GM21515 (cell line): ENCODE measurements at regions not wholly inside any gene's neighbourhood (a gene's known extent, or its start where the extent isn't known, plus 50 kb on each side); places are given as distances from the start of the nearest gene placed in this dataset.

Source experiments
- ATAC-seq: cut with Tn5 transposase; IDR thresholded peaks from one replicate; pipeline ENCODE4 v1.9.1; 2021; ENCODE audit not compliant: unreplicated experiment

- ATAC-seq: no peak
Measured at GRCh38 chr2:111633189-111633588, 250.8 kb downstream of the ANAPC1 start.

GRCh38 chr2:111633643-111634042 lies 250.3 kb downstream of the ANAPC1 start:
- no peak for ATAC-seq

GRCh38 chr2:111634050-111634794 lies 249.8 kb downstream of the ANAPC1 start:
- no peak for ATAC-seq

GRCh38 chr2:111634995-111635538 lies 248.9 kb downstream of the ANAPC1 start:
- ATAC-seq: no peak

- no peak for ATAC-seq
Measured at GRCh38 chr2:111636905-111637304, 247.1 kb downstream of the ANAPC1 start.

GRCh38 chr2:111638274-111638877 lies 245.6 kb downstream of the ANAPC1 start:
- no peak for ATAC-seq

GRCh38 chr2:111640480-111640879 lies 243.5 kb downstream of the ANAPC1 start:
- ATAC-seq: no peak

- no peak for ATAC-seq
Measured at GRCh38 chr2:111642586-111643327, 241.2 kb downstream of the ANAPC1 start.

- ATAC-seq: no peak
Measured at GRCh38 chr2:111643759-111644158, 240.2 kb downstream of the ANAPC1 start.

GRCh38 chr2:111647359-111647758 lies 236.6 kb downstream of the ANAPC1 start:
- no peak for ATAC-seq

GRCh38 chr2:111652038-111652437 lies 232.0 kb downstream of the ANAPC1 start:
- no peak for ATAC-seq

- ATAC-seq: no peak
Measured at GRCh38 chr2:111652681-111653080, 231.3 kb downstream of the ANAPC1 start.

- no peak for ATAC-seq
Measured at GRCh38 chr2:111653103-111653624, 230.8 kb downstream of the ANAPC1 start.

- no peak for ATAC-seq
Measured at GRCh38 chr2:111653913-111654312, 230.1 kb downstream of the ANAPC1 start.

- no peak for ATAC-seq
Measured at GRCh38 chr2:111654829-111655228, 229.2 kb downstream of the ANAPC1 start.

- ATAC-seq: no peak
Measured at GRCh38 chr2:111656436-111656835, 227.6 kb downstream of the ANAPC1 start.

- ATAC-seq: no peak
Measured at GRCh38 chr2:111656894-111657293, 227.1 kb downstream of the ANAPC1 start.

- no peak for ATAC-seq
Measured at GRCh38 chr2:111657351-111657975, 226.5 kb downstream of the ANAPC1 start.

GRCh38 chr2:111659361-111660333 lies 224.3 kb downstream of the ANAPC1 start:
- ATAC-seq: no peak

- ATAC-seq: no peak
Measured at GRCh38 chr2:111660811-111661210, 223.2 kb downstream of the ANAPC1 start.
